ENCODE measurements at regions not wholly inside any gene's neighbourhood (a gene's known extent, or its start where the extent isn't known, plus 50 kb on each side); places are given as distances from the start of the nearest gene placed in this dataset.

GRCh38 chr11:37699644-37700043, 1101.6 kb upstream of the RAG2 start:
- H3K4me1 ChIP-seq = no peaks in the 10 kb centered on the region
- no peak for TF ChIP-seq CTCF (IDR thresholded peaks at IDR 0.05)
- H3K9me3 ChIP-seq (ENCODE audit: control insufficient read depth, low read length) = no peaks in the 10 kb centered on the region
- no peak overlapping the region for H3K9ac ChIP-seq
- no peak overlapping the region for H3K4me2 ChIP-seq (ENCODE audit: low read length)
- no peaks in the 10 kb centered on the region for H3K27me3 ChIP-seq (ENCODE audit: control insufficient read depth, insufficient read depth, low read length)
- H3K27ac ChIP-seq = no peak overlapping the region
- no peaks in the 10 kb centered on the region for H3K79me2 ChIP-seq
- no peaks in the 10 kb centered on the region for H3K36me3 ChIP-seq (ENCODE audit: control insufficient read depth, insufficient read depth, low read length)
- H3K4me3 ChIP-seq (ENCODE audit: low read depth, low read length) = no peak overlapping the region
- H2AFZ ChIP-seq = no peak overlapping the region

DNA sequence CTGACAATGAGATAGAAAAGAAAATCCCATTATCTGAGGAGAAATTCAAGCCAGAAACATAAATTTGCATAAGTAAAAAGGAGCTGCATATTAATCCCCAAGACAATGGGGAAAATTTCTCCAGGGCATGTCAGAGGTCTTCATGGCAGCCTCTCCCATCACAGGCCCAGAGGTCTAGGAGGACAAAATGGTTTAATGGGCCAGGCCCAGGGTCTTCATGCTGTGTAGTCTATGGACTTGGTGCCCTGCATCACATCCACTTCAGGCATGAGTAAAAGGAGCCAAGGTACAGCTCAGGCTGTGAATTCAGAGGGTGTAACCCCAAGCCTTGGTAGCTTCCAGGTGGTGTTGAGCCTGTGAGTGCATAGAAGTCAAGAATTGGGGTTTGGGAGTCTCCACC, 1097.2 kb upstream of the RAG2 start:
- Histone ChIP-seq H3K9ac (no peak overlapping the region), H3K27me3 (ENCODE audit: control insufficient read depth, insufficient read depth, low read length) (no peaks in the 10 kb centered on the region), H3K4me2 (ENCODE audit: low read length) (no peak overlapping the region), H2AFZ (no peak overlapping the region), H3K4me3 (ENCODE audit: low read depth, low read length) (no peak overlapping the region), H3K27ac (no peak overlapping the region), H3K36me3 (ENCODE audit: control insufficient read depth, insufficient read depth, low read length) (no peaks in the 10 kb centered on the region), H3K4me1 (no peaks in the 10 kb centered on the region), H3K9me3 (ENCODE audit: control insufficient read depth, low read length) (no peaks in the 10 kb centered on the region), H3K79me2 (no peaks in the 10 kb centered on the region)
- TF ChIP-seq CTCF (IDR thresholded peaks at IDR 0.05) = no peak

DNA sequence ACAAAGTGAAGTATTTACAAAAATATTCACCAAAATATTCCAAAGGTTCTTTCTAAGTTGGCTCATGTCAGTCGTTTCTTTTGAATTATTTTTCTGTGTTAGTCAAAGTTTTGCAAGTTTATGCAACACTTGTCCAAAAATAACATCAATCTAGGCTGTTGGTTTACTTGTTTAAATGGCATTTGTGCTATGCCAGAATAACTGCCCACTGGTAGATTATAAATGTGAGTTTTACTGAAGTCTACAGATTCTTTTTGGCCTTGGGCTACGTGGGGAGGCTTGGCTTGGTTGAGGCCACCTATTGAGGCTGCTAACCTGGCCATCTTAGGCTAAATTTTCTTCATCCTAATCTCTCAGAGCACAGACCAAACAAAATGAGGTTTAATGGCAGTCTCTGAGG, 1091.9 kb upstream of the RAG2 start:
- no peak overlapping the region for H3K4me3 ChIP-seq (ENCODE audit: low read depth, low read length)
- no peak for TF ChIP-seq CTCF (IDR thresholded peaks at IDR 0.05)
- H3K27me3 ChIP-seq (ENCODE audit: control insufficient read depth, insufficient read depth, low read length) = no peaks in the 10 kb centered on the region
- H2AFZ ChIP-seq = no peak overlapping the region
- H3K36me3 ChIP-seq (ENCODE audit: control insufficient read depth, insufficient read depth, low read length) = no peaks in the 10 kb centered on the region
- no peaks in the 10 kb centered on the region for H3K4me1 ChIP-seq
- no peak overlapping the region for H3K27ac ChIP-seq
- H3K9me3 ChIP-seq (ENCODE audit: control insufficient read depth, low read length) = no peaks in the 10 kb centered on the region
- H3K9ac ChIP-seq = no peak overlapping the region
- no peaks in the 10 kb centered on the region for H3K79me2 ChIP-seq
- no peak overlapping the region for H3K4me2 ChIP-seq (ENCODE audit: low read length)

DNA sequence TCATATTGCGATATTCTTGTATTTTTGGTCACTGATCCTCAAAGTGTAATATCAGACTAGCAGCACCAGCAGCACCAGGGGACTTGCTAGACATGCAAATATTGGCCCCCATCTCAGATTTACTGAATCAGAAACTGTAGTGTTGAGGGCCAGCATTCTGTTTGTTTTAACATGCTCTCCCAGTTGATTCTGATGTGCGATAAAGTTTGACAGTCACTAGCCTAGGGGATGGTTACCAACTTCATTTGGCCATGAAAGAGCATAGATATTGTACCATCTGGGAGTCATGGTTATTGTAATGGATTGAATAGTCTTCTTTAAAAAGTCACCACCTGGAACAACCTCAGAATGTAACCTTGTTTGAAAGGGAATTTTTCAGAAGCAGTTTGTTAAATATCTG, 1090.4 kb upstream of the RAG2 start:
- no peaks in the 10 kb centered on the region for H3K36me3 ChIP-seq (ENCODE audit: control insufficient read depth, insufficient read depth, low read length)

More for the DNA sequence above, 1090.4 kb upstream of the RAG2 start:
- no peak overlapping the region for H3K9ac ChIP-seq
- no peak overlapping the region for H2AFZ ChIP-seq
- H3K27me3 ChIP-seq (ENCODE audit: control insufficient read depth, insufficient read depth, low read length) = no peaks in the 10 kb centered on the region
- H3K27ac ChIP-seq = no peak overlapping the region
- TF ChIP-seq CTCF (IDR thresholded peaks at IDR 0.05) = no peak
- H3K4me1 ChIP-seq = no peaks in the 10 kb centered on the region
- H3K9me3 ChIP-seq (ENCODE audit: control insufficient read depth, low read length) = no peaks in the 10 kb centered on the region
- no peak overlapping the region for H3K4me3 ChIP-seq (ENCODE audit: low read depth, low read length)
- H3K79me2 ChIP-seq = no peaks in the 10 kb centered on the region
- H3K4me2 ChIP-seq (ENCODE audit: low read length) = no peak overlapping the region
